NCI-H2029 treated with DMSO at 0.1 percent for 48 hours (cell line): ENCODE measurements at regions not wholly inside any gene's neighbourhood (a gene's known extent, or its start where the extent isn't known, plus 50 kb on each side); places are given as distances from the start of the nearest gene placed in this dataset.
"Not testable (repeated sequence)": the region's sequence is repeated elsewhere in the genome, so short reads cannot be mapped to it uniquely, and the experiment has no call there.

Experiments used
- DNase-seq: peaks from one replicate; lab custom pipeline; 2025; lab: John Stamatoyannopoulos, UW

DNA sequence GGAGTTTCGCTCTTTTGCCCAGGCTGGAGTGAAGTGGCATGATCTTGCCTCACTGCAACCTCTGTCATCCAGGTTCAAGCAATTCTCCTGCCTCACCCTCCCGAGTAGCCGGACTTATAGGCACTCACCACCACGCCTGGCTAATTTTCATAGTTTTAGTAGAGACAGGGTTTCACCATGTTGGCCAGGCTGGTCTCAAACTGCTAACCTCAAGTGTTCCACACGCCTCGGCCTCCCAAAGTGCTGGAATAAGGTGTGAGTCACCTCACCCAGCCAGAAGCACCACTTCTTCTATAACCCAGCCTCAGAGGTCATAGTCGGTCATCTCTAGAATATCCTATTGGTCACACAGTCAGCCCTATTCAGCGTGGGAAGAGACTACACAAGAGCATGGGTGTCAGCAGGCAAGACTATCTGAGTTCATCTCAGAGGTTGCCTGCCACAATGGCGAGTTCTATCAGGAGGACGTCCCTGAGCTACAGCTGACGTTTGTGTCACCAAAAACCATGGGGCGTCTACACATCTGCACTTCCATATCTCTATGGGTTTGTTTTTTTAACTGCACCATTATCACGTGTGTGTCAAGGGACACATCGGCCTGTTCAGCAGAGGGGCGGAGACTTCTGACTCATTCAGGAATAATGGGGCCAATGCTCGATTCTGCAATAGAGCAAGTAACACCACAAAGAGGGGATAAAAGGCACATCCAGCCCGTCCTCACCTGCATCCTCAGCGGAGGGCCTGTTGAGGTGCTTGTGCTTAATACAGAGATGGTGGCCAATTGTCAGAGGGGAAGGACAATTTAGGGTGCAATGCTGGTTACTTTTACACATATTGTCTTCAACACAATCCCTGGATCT, 256.3 kb upstream of the IRF2BP2 start:
- DNase-seq, result no peak

GRCh38 chr1:234865171-234866006, 255.4 kb upstream of the IRF2BP2 start:
- DNase-seq, result no peak

GRCh38 chr1:234864116-234864515, 254.1 kb upstream of the IRF2BP2 start:
- DNase-seq, result no peak

DNA sequence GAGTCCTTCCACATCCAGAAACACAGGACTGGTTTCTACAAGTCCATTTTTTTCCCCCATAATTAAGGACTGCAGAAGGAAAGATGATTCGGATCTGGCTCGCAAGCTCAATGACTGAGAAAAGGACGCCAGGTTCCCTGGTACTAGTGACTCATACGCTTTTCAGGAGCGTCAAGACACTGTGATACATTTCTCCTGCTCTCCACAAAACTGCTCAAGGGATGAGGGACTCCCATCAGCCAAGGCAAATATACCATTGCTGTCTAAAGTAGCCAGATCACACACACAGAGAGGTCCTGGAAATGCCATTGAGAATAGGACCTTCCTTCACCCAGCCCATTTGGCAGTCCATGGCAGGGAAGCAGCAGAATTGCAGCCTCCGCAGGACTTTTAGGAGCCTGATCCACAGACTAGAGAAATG, 253.6 kb upstream of the IRF2BP2 start:
- no peak for DNase-seq

GRCh38 chr1:234862944-234863515, 253.1 kb upstream of the IRF2BP2 start:
- DNase-seq, result no peak

DNA sequence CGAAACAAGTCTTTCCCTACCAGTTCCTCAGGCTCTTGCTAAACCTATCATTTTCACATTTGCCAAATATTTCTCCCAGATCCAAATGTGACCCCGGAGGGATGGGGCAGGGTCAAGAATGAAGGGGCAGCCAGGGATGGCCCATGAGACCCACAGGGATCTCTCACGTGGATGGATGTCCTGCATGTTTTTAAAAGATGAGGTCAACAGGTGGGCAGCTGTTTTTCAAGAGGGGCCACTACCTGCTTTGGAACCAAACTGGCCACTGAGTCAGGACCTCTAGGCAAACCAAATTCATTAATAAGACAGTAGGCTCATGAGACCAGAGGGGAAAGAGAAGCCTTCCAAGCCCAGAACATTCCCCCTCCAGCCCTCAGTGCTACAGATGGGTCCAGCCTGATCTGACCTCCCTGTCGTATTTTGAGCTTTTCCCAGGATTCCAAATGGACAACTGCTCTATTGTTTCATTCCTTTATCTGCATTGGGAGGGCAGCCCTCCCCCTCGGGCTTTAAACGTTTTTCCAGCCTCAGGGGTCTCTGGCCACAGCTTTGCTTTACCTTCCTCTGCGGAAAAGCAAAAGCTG, 252.5 kb upstream of the IRF2BP2 start:
- no peak for DNase-seq

DNA sequence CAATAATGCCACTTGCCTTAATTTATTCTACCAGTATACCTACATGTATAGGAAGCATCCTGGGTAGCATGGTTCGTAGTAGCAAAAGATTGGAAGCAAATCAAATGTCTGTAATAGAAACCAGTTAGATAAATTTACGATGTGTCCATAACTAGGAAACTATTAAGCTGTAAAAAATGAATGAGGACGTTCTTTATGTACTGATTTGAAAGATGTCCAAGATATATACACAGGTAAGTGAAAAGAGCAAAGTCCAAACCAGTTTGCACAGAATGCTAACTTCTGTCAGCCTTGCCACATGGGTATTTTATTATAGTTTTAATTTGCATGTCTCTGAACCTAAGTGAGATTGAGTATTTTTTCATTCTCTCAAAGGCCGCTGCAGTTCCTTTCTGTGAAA, 251.8 kb upstream of the IRF2BP2 start:
- DNase-seq, result no peak

DNA sequence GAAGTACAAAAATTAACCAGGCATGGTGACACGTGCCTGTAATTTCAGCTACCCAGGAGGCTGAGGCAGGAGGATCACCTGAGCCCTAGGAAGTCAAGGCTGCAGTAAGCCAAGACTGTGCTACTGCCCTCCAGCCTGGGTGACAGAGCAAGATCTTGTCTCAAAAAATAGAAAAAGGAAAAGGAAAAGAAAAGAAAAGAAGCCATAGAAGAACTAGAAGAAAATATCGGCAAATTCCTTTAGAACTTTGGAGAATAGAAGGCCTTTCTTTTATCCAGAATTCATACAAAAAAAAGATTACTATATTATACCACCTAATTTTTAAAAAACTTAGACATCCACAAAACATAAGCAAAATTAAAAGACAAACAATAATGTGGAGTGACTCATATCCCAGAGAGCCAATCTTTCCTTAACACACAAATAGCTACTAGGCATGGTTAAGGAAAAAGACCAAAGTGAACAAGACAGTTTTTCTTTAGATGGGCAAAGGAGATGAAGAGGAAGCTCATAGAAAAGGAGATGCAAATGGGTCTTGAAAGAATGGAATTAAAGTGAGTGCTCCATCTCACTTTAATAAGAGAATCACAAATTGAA, 251.1 kb upstream of the IRF2BP2 start:
- DNase-seq, result no peak

DNA sequence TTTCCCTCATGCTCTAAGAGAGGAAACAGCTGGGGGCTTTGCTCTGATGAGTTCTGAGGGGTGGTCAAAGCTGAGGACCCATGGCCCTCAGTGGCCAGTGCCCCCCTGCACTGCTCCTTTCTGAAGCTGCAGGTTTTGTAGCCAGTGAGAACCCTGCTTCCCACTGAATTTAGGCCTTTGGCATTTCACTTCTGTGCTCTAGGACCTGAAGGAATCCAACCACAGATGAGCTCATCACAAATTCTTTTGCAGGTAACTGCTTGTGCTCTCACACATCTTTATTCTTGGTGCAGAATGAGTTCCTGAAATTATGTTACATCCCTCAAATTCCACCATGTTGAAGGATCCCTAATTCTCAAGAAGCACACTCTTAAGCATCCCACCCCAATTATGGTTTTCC, 248.7 kb upstream of the IRF2BP2 start:
- no peak for DNase-seq

- no peak for DNase-seq
Measured at GRCh38 chr1:234856845-234857245, 246.9 kb upstream of the IRF2BP2 start.

DNA sequence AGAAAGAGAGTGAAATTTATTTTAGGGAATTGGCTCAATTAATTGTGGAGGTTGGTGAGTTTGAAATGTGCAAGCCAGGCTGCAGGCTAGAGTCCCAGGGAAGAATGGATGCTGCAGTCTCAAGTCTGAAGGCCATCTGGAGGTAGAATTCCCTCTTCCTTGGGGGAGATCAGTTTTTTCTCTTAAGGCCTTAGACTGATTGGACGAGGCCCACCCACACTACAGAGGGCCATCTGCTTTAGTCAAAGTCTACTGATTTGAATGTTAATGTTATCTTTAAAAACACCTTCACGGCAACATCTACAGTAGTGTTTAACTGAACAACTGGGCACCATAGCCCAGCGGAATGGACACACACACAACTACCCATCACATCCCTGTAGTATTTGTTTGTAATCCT, 245.9 kb upstream of the IRF2BP2 start:
- DNase-seq, result no peak

DNA sequence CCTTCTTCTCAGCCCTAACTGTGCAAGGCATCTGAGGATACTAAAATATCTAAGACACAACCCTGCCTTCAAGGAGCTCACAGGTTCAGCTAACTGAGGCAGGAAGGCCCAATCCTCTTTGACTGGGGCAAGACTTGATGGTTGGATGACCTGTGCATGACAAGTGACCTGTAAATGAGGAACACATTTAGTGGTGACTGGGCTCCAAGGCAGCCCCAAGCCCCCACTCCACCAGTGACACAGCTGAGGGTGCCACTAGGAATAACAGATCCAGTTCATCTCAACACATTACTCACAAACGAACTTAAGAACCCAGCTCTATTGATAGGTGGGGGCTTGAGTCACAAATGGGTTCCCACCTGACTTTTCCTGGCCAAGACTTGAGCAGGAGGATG, 244.7 kb upstream of the IRF2BP2 start:
- no peak for DNase-seq

GRCh38 chr1:234853906-234854644, 244.1 kb upstream of the IRF2BP2 start:
- no peak for DNase-seq

GRCh38 chr1:234852659-234853058, 242.7 kb upstream of the IRF2BP2 start:
- DNase-seq, result no peak

DNA sequence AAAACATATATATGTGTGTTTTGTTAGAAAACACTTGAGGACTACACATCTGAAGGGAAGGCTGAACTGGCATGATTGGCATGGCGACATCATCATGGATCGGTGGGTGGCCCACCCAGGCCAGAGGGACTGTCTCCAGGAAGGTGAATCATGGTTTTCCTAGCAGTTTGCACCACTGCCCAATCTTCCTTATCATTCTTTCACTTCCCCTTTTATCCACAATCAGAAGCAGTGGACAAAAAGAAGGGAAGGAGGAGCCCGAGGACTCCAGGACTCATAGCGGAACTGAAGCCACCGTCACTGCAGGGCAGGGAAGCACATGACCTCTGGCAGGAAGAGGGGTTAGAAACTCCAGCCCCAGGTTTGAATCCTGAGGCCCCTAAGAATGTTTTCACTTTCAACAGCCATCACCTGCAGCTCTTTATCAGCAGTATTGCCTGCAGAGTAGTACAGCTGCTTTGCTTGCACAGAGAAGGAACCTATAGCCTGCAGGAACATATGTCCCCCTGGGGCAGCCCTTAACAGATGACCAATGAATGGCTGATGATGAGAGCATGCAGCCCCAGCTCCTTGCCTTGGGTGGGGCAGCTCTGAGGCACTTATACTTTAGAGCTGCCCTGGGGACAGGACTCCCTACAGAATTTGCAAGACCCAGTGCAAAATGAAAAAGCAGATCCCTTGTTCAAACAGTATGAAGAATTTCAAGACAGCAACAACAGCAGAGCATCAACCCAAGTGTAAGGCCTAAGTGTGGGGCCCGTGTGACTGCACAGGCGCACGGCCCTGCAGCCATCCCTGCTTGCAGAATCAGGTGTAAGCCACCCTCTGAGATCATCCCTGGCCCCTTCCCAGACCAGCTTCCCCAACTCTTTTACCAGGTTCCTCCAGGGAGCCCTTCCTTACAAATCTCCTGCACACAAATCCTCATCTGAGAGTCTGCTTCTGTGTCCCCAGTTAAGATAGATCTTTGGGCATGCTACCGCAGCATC, 241.8 kb upstream of the IRF2BP2 start:
- no peak for DNase-seq

GRCh38 chr1:234849832-234850231, 239.9 kb upstream of the IRF2BP2 start:
- no peak for DNase-seq

DNA sequence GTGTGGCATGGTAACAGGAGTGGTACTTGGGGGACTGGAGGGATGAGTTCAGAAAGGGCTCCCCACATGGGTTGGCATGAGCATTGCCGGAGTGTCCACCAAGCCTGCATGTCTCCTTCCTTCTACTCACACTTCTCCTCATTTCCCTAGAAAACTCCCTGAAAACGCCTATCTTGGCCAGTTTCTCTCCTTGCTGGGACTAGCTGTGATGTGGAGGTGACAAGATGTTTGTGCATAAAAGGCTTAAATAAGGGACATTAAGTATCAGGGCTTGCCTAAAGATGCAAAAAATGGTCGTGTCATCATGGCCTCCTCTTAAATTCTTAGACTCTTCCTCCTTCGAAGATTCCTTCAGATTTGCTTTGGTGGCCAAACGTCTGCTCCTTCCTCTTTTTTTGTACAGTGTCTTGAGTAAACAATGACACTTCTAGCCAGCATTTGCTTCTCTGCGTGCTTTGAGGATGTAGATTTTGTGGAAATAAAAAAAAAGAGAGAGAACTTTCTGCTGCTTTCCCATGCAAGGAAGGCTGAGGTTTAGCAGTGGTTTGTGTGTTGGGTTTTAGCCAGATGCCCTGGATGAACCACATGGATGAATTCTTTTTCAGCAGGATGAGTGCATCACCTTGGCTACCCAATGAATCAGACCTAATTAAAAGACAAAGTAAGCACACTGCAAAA, 239.1 kb upstream of the IRF2BP2 start:
- no peak for DNase-seq

GRCh38 chr1:234846813-234847212, 236.8 kb upstream of the IRF2BP2 start:
- not testable (repeated sequence) for DNase-seq

GRCh38 chr1:234845836-234846235, 235.9 kb upstream of the IRF2BP2 start:
- no peak for DNase-seq
